Body of pancreas (tissue), 4 donors: ENCODE measurements at regions not wholly inside any gene's neighbourhood (a gene's known extent, or its start where the extent isn't known, plus 50 kb on each side); places are given as distances from the start of the nearest gene placed in this dataset.

ENCODE experiments used
- ATAC-seq: fragments of 150-250 bp; one replicate; pipeline ENCODE4 v1.9.1; 2016
- DNase-seq, 4 donors: peaks; one replicate each; pipeline ENCODE4 v3.0.0-alpha.2; 2019
- H3K27ac ChIP-seq, 4 donors: fragments of 200-600 bp; sonication (generic); 1 replicate in 3 of 4; 2 replicates in 1 of 4; pipeline versions ENCODE4 v1.5.1 to v1.6.1; 2016 to 2019; ENCODE audit warnings: mild to moderate bottlenecking in 1 of 4, mixed read lengths in 1 of 4, moderate library complexity in 1 of 4
- H3K27me3 ChIP-seq, 2 donors: fragments of 200-600 bp; sonication (generic); one replicate each; pipeline ENCODE4 v1.6.0; 2016; ENCODE audit warnings: mild to moderate bottlenecking in 1 of 2
- H3K36me3 ChIP-seq, 2 donors: fragments of 200-600 bp; sonication (generic); replicated peaks in 1 of 2; 2 replicates each; pipeline ENCODE4 v1.5.1; 2016; ENCODE audit warnings: low read depth in 2 of 2; ENCODE audit not compliant: insufficient read depth in 1 of 2
- H3K4me1 ChIP-seq: fragments of 200-600 bp; sonication (generic); one replicate; pipeline ENCODE4 v1.6.0; 2016
- H3K4me3 ChIP-seq, 2 donors: fragments of 200-600 bp; sonication (generic); 1 replicate in 1 of 2; 2 replicates in 1 of 2; pipeline ENCODE4 v1.5.1; 2016 to 2019
- H3K9me3 ChIP-seq, 3 donors: fragments of 200-600 bp; sonication (generic); 1 replicate in 2 of 3; 2 replicates in 1 of 3; pipeline ENCODE4 v1.5.1; 2016
- POLR2A ChIP-seq, 3 donors: fragments of 450-650 bp; IDR thresholded peaks; one replicate each; pipeline ENCODE4 v1.6.1; 2016; ENCODE audit warnings: antibody characterized with exemption in 3 of 3, mild to moderate bottlenecking in 2 of 3
- WGBS, 2 donors: methylation state at CpG; one replicate each; pipeline ENCODE4 v1.1.5; 2017; 5-methylcytosine and 5-hydroxymethylcytosine counted together
- intact Hi-C: fragments of 100-400 bp; cut with DNase I; formaldehyde crosslinking; loops from one replicate; pipeline ENCODE4 v1.15.1; 2023
- TF ChIP-seq, protein P1 (sequence below), 7 experiments: fragments of 450-650 bp in 4 of 7; fragments of 200-600 bp in 3 of 7; sonication (generic) in 3 of 7; IDR thresholded peaks; one replicate each; pipeline ENCODE4 v1.5.1; 2016 to 2019; ENCODE audit warnings: antibody characterized with exemption in 7 of 7

DNA sequence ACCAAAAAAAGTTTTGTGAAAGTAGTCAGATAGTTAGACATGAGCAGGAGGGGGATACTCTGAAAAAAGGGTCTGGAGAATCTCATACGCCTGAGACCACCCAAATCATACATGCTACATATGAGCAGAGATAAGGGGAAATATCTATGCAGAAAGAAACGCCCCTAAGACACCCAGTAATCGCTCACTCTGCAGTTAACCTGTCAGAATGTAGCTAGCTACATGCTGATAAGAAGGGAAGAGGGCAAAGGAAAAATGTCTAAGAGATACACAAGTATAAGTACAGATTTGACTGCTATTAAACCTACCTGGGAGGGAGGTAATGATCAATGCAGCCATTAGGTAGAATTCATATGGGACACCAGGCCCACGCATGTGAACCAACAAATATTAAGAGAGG lies 1159.5 kb upstream of the PCDH10 start:
- DNase-seq = no peak
- intact Hi-C loops = no loop called here
- WGBS, 2 donors = 48 to 54% methylated on average over 4 of the region's 4 CpGs

DNA sequence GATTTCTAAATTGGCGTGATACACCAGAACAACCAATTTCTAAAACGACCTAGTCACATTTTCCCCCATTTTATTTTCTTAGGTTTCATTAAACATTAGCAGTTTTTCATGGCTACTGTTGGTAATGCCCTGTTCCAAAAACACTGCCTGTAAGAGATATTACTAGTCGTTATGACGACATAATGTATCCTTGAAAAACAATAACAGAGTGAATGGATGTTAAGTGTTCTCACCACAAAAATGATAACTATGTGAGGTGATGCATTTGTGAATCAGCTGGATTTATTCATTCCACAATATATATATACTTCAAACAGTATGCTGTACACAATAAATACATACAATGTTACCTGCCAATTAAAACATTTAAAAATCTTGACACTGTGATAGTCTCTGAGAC lies 1147.6 kb upstream of the PCDH10 start:
- Histone ChIP-seq H3K4me3 (no peak overlapping the region), H3K27me3 (no peaks in the 10 kb centered on the region)
- DNase-seq = no peak

More for the DNA sequence above, 1159.5 kb upstream of the PCDH10 start:
- no peak for ATAC-seq
- H3K36me3 ChIP-seq = no peaks in the 10 kb centered on the region
- no peak overlapping the region for H3K4me3 ChIP-seq
- no peak overlapping the region for H3K27ac ChIP-seq
- no peaks in the 10 kb centered on the region for H3K4me1 ChIP-seq
- no peak for TF ChIP-seq POLR2A (IDR thresholded peaks at IDR 0.05)
- TF ChIP-seq, protein P1, sequence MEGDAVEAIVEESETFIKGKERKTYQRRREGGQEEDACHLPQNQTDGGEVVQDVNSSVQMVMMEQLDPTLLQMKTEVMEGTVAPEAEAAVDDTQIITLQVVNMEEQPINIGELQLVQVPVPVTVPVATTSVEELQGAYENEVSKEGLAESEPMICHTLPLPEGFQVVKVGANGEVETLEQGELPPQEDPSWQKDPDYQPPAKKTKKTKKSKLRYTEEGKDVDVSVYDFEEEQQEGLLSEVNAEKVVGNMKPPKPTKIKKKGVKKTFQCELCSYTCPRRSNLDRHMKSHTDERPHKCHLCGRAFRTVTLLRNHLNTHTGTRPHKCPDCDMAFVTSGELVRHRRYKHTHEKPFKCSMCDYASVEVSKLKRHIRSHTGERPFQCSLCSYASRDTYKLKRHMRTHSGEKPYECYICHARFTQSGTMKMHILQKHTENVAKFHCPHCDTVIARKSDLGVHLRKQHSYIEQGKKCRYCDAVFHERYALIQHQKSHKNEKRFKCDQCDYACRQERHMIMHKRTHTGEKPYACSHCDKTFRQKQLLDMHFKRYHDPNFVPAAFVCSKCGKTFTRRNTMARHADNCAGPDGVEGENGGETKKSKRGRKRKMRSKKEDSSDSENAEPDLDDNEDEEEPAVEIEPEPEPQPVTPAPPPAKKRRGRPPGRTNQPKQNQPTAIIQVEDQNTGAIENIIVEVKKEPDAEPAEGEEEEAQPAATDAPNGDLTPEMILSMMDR (IDR thresholded peaks at IDR 0.05) = no peak
- H3K9me3 ChIP-seq = no peaks in the 10 kb centered on the region
- H3K27me3 ChIP-seq = no peaks in the 10 kb centered on the region

DNA sequence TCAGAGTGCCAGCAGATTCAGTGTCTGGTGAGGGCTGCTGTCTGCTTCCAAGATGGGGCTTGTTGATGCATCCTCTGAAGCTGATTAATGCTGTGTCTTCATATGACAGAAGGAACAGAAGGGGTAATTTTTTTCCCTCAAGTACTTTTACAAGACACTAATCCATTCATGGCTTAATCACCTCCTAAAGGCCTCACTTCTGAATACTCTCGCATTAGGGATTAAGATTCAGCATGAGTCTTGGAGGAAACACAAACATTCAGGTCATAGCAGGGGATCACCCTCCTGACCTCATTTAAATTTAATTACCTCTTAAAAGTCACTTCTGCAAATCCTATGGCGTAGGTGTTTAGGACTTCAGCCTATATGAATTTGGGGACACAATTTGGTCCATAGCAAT lies 1145.5 kb upstream of the PCDH10 start:
- no peaks in the 10 kb centered on the region for H3K4me1 ChIP-seq
- H3K36me3 ChIP-seq = no peaks in the 10 kb centered on the region
- intact Hi-C loops = no loop called here
- H3K27ac ChIP-seq = no peak overlapping the region
- H3K4me3 ChIP-seq = no peak overlapping the region
- TF ChIP-seq, protein P1 (IDR thresholded peaks at IDR 0.05) = no peak
- TF ChIP-seq POLR2A (IDR thresholded peaks at IDR 0.05) = no peak
- no peaks in the 10 kb centered on the region for H3K27me3 ChIP-seq
- ATAC-seq (no peak), DNase-seq (no peak)
- no peaks in the 10 kb centered on the region for H3K9me3 ChIP-seq
- 48 to 66% methylated on average over 2 of the region's 2 CpGs for WGBS, 2 donors

More for the DNA sequence above, 1147.6 kb upstream of the PCDH10 start:
- intact Hi-C loops = no loop called here
- Histone ChIP-seq H3K4me1 (no peaks in the 10 kb centered on the region), H3K27ac (no peak overlapping the region), H3K9me3 (no peaks in the 10 kb centered on the region), H3K36me3 (no peaks in the 10 kb centered on the region)
- TF ChIP-seq POLR2A (IDR thresholded peaks at IDR 0.05) = no peak
- TF ChIP-seq, protein P1 (IDR thresholded peaks at IDR 0.05) = no peak
- ATAC-seq = no peak
- 56 to 69% methylated on average over 4 of the region's 4 CpGs for WGBS, 2 donors

DNA sequence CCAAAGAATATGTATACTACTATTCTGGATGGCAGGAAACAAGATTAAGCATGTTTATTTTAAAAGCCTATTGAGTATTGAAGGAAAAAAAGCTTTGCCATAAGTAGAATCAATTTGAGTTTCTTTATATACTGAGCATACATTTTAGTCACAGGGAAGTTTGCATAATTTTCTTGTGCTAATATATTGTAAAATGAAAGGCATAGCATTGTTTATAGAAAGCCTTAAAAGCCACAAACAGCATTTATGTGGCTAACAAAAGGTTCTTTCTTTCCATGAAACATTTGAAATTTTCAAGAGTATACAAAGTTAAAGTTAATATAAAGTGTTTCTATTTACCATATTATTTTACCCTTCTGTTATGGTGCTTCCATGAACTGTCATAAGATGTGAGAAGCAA lies 1133.8 kb upstream of the PCDH10 start:
- TF ChIP-seq POLR2A (IDR thresholded peaks at IDR 0.05) = no peak
- TF ChIP-seq, protein P1 (IDR thresholded peaks at IDR 0.05) = no peak
- DNase-seq (no peak), ATAC-seq (no peak)

DNA sequence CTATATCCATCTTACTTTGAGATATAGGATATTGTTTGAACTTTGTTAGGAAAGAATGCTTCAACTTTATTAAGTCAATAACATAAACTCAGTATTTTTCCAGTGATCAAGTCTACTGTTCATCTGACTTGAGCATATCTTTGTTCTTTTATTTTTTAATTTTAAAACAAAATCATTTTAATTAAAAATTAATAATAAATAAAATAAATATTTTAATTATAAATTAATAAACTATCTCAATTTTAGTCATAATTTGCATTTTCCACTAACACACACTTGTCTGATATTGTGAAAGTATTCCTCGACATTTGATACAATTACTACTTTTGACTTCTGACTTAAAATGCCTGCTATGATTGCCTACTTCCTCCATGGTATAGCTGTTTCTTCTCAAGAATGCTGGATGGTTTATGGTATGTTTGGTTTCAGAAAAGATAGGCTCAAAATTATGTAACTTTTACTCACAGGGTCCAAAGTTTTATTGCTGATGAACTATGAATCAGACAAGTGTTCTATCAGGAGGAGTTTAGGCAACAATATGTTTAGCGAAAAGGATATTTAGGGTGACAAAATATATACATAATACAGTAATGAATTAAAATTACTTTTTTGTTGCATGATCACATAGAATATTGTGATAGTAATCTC lies 1132.3 kb upstream of the PCDH10 start:
- H3K4me3 ChIP-seq = no peak overlapping the region
- TF ChIP-seq POLR2A (IDR thresholded peaks at IDR 0.05) = no peak
- TF ChIP-seq, protein P1 (IDR thresholded peaks at IDR 0.05) = no peak
- ATAC-seq (no peak), DNase-seq (no peak)
- no peaks in the 10 kb centered on the region for H3K4me1 ChIP-seq
- H3K9me3 ChIP-seq = no peaks in the 10 kb centered on the region
- H3K27me3 ChIP-seq = no peaks in the 10 kb centered on the region
- intact Hi-C loops = no loop called here
- WGBS, 2 donors = 76 to 86% methylated on average over 2 of the region's 2 CpGs
- no peak overlapping the region for H3K27ac ChIP-seq
- no peaks in the 10 kb centered on the region for H3K36me3 ChIP-seq

More for the DNA sequence above, 1133.8 kb upstream of the PCDH10 start:
- intact Hi-C loops = no loop called here
- Histone ChIP-seq H3K4me3 (no peak overlapping the region), H3K9me3 (no peaks in the 10 kb centered on the region), H3K36me3 (no peaks in the 10 kb centered on the region), H3K4me1 (no peaks in the 10 kb centered on the region), H3K27me3 (no peaks in the 10 kb centered on the region), H3K27ac (no peak overlapping the region)
